ENCODE measurements at regions not wholly inside any gene's neighbourhood (a gene's known extent, or its start where the extent isn't known, plus 50 kb on each side); places are given as distances from the start of the nearest gene placed in this dataset.

- no peak for TF ChIP-seq EZH2 (optimal IDR thresholded peaks at IDR 0.05; ENCODE audit: low read depth, low read length)
- TF ChIP-seq CTCF (IDR thresholded peaks at IDR 0.05; ENCODE audit: low read length): no peak
These were observed 140.0 kb upstream of the NOL4 start for GRCh38 chr18:34364699-34365098.

All from MM.1S (cell line).